Forelimb muscle (tissue), 1 donor: ENCODE measurements at regions not wholly inside any gene's neighbourhood (a gene's known extent, or its start where the extent isn't known, plus 50 kb on each side); places are given as distances from the start of the nearest gene placed in this dataset.
"Not testable (repeated sequence)": the region's sequence is repeated elsewhere in the genome, so short reads cannot be mapped to it uniquely, and the experiment has no call there.

Source experiments
- DNase-seq: peaks from one replicate; pipeline ENCODE4 v3.0.0-alpha.2; 2013; ENCODE audit warnings: low read depth

GRCh38 chr6:76552268-76552667, 479.8 kb upstream of the IMPG1 start:
- DNase-seq = no peak

- no peak for DNase-seq
These were observed 461.2 kb upstream of the IMPG1 start for GRCh38 chr6:76533661-76534060.

- DNase-seq = no peak
These were observed 460.2 kb upstream of the IMPG1 start for GRCh38 chr6:76532647-76533046.

GRCh38 chr6:76518443-76518842, 446.0 kb upstream of the IMPG1 start:
- DNase-seq = no peak

GRCh38 chr6:76516924-76517323, 444.5 kb upstream of the IMPG1 start:
- no peak for DNase-seq

GRCh38 chr6:76510489-76510888, 438.0 kb upstream of the IMPG1 start:
- DNase-seq = no peak

GRCh38 chr6:76509397-76509796, 436.9 kb upstream of the IMPG1 start:
- no peak for DNase-seq

- peak; percentile 46 for DNase-seq
These were observed 434.3 kb upstream of the IMPG1 start for GRCh38 chr6:76506808-76507207.

GRCh38 chr6:76495909-76496308, 423.4 kb upstream of the IMPG1 start:
- DNase-seq = no peak

- DNase-seq = not testable (repeated sequence)
These were observed 418.9 kb upstream of the IMPG1 start for GRCh38 chr6:76491376-76491775.

- no peak for DNase-seq
These were observed 418.0 kb upstream of the IMPG1 start for GRCh38 chr6:76490456-76490855.

- no peak for DNase-seq
These were observed 408.6 kb upstream of the IMPG1 start for GRCh38 chr6:76481101-76481500.

GRCh38 chr6:76472858-76473257, 400.4 kb upstream of the IMPG1 start:
- no peak for DNase-seq

- DNase-seq = no peak
These were observed 393.8 kb upstream of the IMPG1 start for GRCh38 chr6:76466286-76466685.

- DNase-seq = no peak
These were observed 392.9 kb upstream of the IMPG1 start for GRCh38 chr6:76465410-76465809.

- DNase-seq = no peak
These were observed 380.8 kb upstream of the IMPG1 start for GRCh38 chr6:76453270-76453669.

- DNase-seq = no peak
These were observed 379.7 kb upstream of the IMPG1 start for GRCh38 chr6:76451926-76452709.

GRCh38 chr6:76448109-76448508, 375.6 kb upstream of the IMPG1 start:
- no peak for DNase-seq

GRCh38 chr6:76441875-76442274, 369.4 kb upstream of the IMPG1 start:
- no peak for DNase-seq

- no peak for DNase-seq
These were observed 367.3 kb upstream of the IMPG1 start for GRCh38 chr6:76439811-76440210.

GRCh38 chr6:76438768-76439167, 366.3 kb upstream of the IMPG1 start:
- no peak for DNase-seq

GRCh38 chr6:76435174-76435573, 362.7 kb upstream of the IMPG1 start:
- DNase-seq = no peak

- DNase-seq = no peak
These were observed 350.2 kb upstream of the IMPG1 start for GRCh38 chr6:76422511-76423213.
